Neural cell (in vitro differentiated cells): ENCODE measurements at regions not wholly inside any gene's neighbourhood (a gene's known extent, or its start where the extent isn't known, plus 50 kb on each side); places are given as distances from the start of the nearest gene placed in this dataset.

Source experiments
- H2AFZ ChIP-seq: fragments of 200-600, 300-800 bp; sonication (generic), shearing (Covaris generic); 2 replicates; pipeline ENCODE4 v1.6.0; 2014; ENCODE audit warnings: low read depth, mild to moderate bottlenecking, antibody characterized with exemption, low read length, moderate library complexity
- H3F3A ChIP-seq: fragments of 200-600 bp; shearing (Covaris generic); 2 replicates; pipeline ENCODE4 v1.6.1; 2016; ENCODE audit warnings: mild to moderate bottlenecking, moderate library complexity, mixed read lengths, antibody characterized with exemption, low read length; ENCODE audit not compliant: insufficient read depth, poor library complexity, severe bottlenecking
- H3K27ac ChIP-seq: fragments of 200-600, 300-800 bp; sonication (generic), shearing (Covaris generic); 2 replicates; pipeline ENCODE4 v1.5.1; 2014; ENCODE audit warnings: mild to moderate bottlenecking, low read length, moderate library complexity
- H3K27me3 ChIP-seq: fragments of 300-800, 200-600 bp; sonication (generic), shearing (Covaris generic); 2 replicates; pipeline ENCODE4 v1.6.0; 2014; ENCODE audit warnings: mild to moderate bottlenecking, low read depth, low read length, moderate library complexity; ENCODE audit not compliant: insufficient read depth
- H3K36me3 ChIP-seq: fragments of 300-800, 200-600 bp; sonication (generic), shearing (Covaris generic); 2 replicates; pipeline ENCODE4 v1.5.1; 2014; ENCODE audit warnings: mild to moderate bottlenecking, antibody characterized with exemption, low read length, moderate library complexity; ENCODE audit not compliant: insufficient read depth
- H3K4me2 ChIP-seq: fragments of 300-800, 200-600 bp; sonication (generic), shearing (Covaris generic); 2 replicates; pipeline ENCODE4 v1.6.0; 2014; ENCODE audit warnings: mild to moderate bottlenecking, low read length
- H3K4me3 ChIP-seq: fragments of 300-800, 200-600 bp; sonication (generic), shearing (Covaris generic); 2 replicates; pipeline ENCODE4 v1.5.1; 2014; ENCODE audit warnings: mild to moderate bottlenecking, low read length, moderate library complexity
- H3K79me2 ChIP-seq: fragments of 200-600 bp; shearing (Covaris generic); replicated peaks from 2 replicates; pipeline ENCODE4 v1.6.0; 2014; ENCODE audit warnings: mild to moderate bottlenecking, low read length, moderate library complexity; ENCODE audit not compliant: insufficient read depth
- H3K9ac ChIP-seq: fragments of 300-800, 200-600 bp; sonication (generic), shearing (Covaris generic); 2 replicates; pipeline ENCODE4 v1.6.1; 2016; ENCODE audit warnings: mild to moderate bottlenecking, low read length, mixed read lengths
- H3K9me2 ChIP-seq: fragments of 200-600 bp; shearing (Covaris generic); 2 replicates; pipeline ENCODE4 v1.6.1; 2016; ENCODE audit warnings: mild to moderate bottlenecking, low read length, mixed read lengths; ENCODE audit not compliant: insufficient read depth
- H3K9me3 ChIP-seq: fragments of 200-600, 300-800 bp; sonication (generic), shearing (Covaris generic); 2 replicates; pipeline ENCODE4 v1.6.1; 2016; ENCODE audit warnings: mild to moderate bottlenecking, mixed run types, low read length, moderate library complexity, mixed read lengths
- H4K20me1 ChIP-seq: fragments of 200-600 bp; shearing (Covaris generic); 2 replicates; pipeline ENCODE4 v1.6.1; 2016; ENCODE audit warnings: mild to moderate bottlenecking, mixed run types; ENCODE audit not compliant: insufficient read depth
- CTCF ChIP-seq: fragments of 450-650 bp; IDR thresholded peaks from 2 replicates; pipeline ENCODE4 v1.5.1; 2014; ENCODE audit warnings: antibody characterized with exemption, mild to moderate bottlenecking, moderate library complexity; ENCODE audit not compliant: poor library complexity, severe bottlenecking
- EP300 ChIP-seq: fragments of 450-650 bp; conservative IDR thresholded peaks from 2 replicates; pipeline ENCODE4 v1.6.1; 2014; ENCODE audit warnings: antibody characterized with exemption, mild to moderate bottlenecking, moderate library complexity; ENCODE audit not compliant: poor library complexity, severe bottlenecking
- EZH2 ChIP-seq: fragments of 200-600, 300-800 bp; shearing (Covaris generic), sonication (generic); IDR thresholded peaks from 2 replicates; pipeline ENCODE4 v1.6.1; 2014; ENCODE audit warnings: antibody characterized with exemption, low read length, borderline replicate concordance, mild to moderate bottlenecking; ENCODE audit not compliant: insufficient read depth, poor library complexity, severe bottlenecking
- MXI1 ChIP-seq: fragments of 450-650 bp; conservative IDR thresholded peaks from 2 replicates; pipeline ENCODE4 v1.6.1; 2014; ENCODE audit warnings: antibody characterized with exemption, mild to moderate bottlenecking; ENCODE audit not compliant: poor library complexity, severe bottlenecking
- POLR2AphosphoS5 ChIP-seq: IDR thresholded peaks from 2 replicates; pipeline ENCODE4 v1.6.1; 2012
- RAD21 ChIP-seq: fragments of 450-650 bp; conservative IDR thresholded peaks from 2 replicates; pipeline ENCODE4 v1.6.1; 2014; ENCODE audit warnings: antibody characterized with exemption, mild to moderate bottlenecking, moderate library complexity
- REST ChIP-seq: IDR thresholded peaks from 2 replicates; pipeline ENCODE4 v1.6.1; 2012; ENCODE audit warnings: borderline replicate concordance
- SMC3 ChIP-seq: fragments of 450-650 bp; conservative IDR thresholded peaks from 2 replicates; pipeline ENCODE4 v1.6.1; 2014; ENCODE audit warnings: antibody characterized with exemption, mild to moderate bottlenecking, moderate library complexity; ENCODE audit not compliant: poor library complexity
- TAF1 ChIP-seq: IDR thresholded peaks from 2 replicates; pipeline ENCODE4 v1.6.1; 2012; ENCODE audit warnings: low read depth

GRCh38 chr21:27722095-27722494 lies 755.2 kb upstream of the ADAMTS5 start:
- no peaks in the 10 kb centered on the region for H3K27me3 ChIP-seq
- no peak overlapping the region for H3K4me2 ChIP-seq
- no peaks in the 10 kb centered on the region for H4K20me1 ChIP-seq
- H3K27ac ChIP-seq: no peak overlapping the region
- H3K9me3 ChIP-seq: no peaks in the 10 kb centered on the region
- no peaks in the 10 kb centered on the region for H3K36me3 ChIP-seq
- H3K9me2 ChIP-seq: no peaks in the 10 kb centered on the region
- no peak overlapping the region for H2AFZ ChIP-seq
- TF ChIP-seq RAD21 (no peak), TAF1 (no peak), EP300 (no peak), POLR2AphosphoS5 (no peak), CTCF (no peak), SMC3 (no peak), REST (no peak), EZH2 (no peak), MXI1 (no peak)
- no peak overlapping the region for H3K9ac ChIP-seq
- H3F3A ChIP-seq: no peaks in the 10 kb centered on the region
- no peaks in the 10 kb centered on the region for H3K79me2 ChIP-seq
- H3K4me3 ChIP-seq: no peak overlapping the region

GRCh38 chr21:27721675-27722074 lies 754.8 kb upstream of the ADAMTS5 start:
- Histone ChIP-seq H3K27me3 (no peaks in the 10 kb centered on the region), H3K27ac (no peak overlapping the region), H3K4me3 (no peak overlapping the region), H3K9me2 (no peaks in the 10 kb centered on the region), H3K36me3 (no peaks in the 10 kb centered on the region), H3K4me2 (no peak overlapping the region), H3K9ac (no peak overlapping the region), H3F3A (no peaks in the 10 kb centered on the region), H3K79me2 (no peaks in the 10 kb centered on the region), H4K20me1 (no peaks in the 10 kb centered on the region), H3K9me3 (no peaks in the 10 kb centered on the region), H2AFZ (no peak overlapping the region)
- TF ChIP-seq SMC3: no peak
- no peak for TF ChIP-seq TAF1
- TF ChIP-seq REST: no peak
- TF ChIP-seq MXI1: no peak
